HG03159 (cell line): ENCODE measurements at regions not wholly inside any gene's neighbourhood (a gene's known extent, or its start where the extent isn't known, plus 50 kb on each side); places are given as distances from the start of the nearest gene placed in this dataset.
"Not testable (repeated sequence)": the region's sequence is repeated elsewhere in the genome, so short reads cannot be mapped to it uniquely, and the experiment has no call there.

ENCODE experiments used
- ATAC-seq: cut with Tn5 transposase; IDR thresholded peaks from one replicate; pipeline ENCODE4 v1.9.1; 2021; ENCODE audit warnings: mild to moderate bottlenecking, moderate library complexity; ENCODE audit not compliant: unreplicated experiment

DNA sequence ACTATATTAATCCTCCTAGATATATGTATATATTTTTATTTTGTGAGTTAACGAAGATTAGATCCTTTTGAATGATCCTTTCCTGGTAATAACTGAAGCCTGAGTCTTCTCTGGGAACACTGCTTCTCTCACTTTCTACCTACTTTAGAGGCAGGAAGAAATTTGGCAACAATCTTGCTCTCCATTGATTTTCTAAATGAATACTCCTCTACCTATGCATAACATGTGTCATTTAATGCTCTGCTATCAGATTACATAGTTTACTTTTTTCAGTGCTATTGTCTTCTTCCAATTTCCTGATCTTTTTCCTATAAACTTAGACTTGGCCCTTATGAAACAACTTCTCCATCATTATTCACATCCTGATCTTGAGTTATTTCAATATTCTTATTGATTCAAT is 60.4 kb upstream of the PDHA2 start:
- no peak for ATAC-seq

DNA sequence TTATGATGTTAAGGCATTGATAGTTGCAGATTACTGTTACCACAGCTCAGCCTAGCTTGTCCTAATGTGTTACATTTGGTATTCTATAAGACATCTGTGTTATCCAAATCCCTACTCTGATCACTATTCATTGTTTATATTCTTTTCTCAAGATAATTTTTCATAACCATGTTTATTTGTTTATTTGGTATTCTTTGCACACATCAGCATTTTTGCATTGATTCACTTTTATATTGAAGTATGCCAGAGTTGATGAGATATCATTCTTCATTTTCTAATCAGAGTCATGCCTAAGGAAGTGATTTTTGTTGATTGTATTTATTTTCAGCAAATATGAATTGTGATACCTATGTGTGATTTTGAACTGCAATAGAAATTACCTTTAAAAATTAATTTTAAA is 61.2 kb upstream of the PDHA2 start:
- ATAC-seq, result no peak

DNA sequence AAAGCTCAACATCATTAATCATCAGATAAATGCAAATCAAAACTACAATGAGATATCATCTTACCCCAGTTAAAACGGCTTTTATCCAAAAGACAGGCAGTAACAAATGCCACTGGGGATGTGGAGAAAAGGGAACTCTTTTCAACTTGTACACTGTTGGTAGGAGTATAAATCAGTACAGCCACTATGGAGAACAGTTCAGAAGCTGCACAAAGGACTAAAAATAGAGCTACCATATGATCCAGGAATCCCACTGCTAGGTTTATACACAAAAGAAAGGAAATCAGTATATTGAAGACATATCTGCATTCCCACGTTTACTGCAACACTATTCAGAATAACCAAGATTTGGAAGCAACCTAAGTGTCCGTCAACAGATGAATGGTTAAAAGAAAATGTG is 69.3 kb upstream of the PDHA2 start:
- not testable (repeated sequence) for ATAC-seq

DNA sequence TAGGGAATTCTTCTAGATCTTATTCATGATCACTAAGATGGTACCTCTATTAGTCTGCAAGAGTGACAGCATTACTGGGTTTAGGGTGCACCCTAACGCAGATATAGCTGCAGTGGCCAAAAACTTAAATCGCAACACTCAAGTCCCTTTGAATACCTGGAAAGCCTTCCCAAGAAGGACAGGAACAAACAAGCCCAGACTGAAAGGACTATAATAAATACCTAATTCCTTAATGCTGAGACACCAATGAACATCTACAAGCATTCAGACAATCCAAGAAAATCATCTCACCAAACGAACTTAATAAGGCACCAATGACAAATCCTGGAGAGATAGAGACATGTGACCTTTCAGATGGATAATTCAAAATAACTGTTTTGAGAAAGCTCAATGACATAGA is 74.9 kb upstream of the PDHA2 start:
- no peak for ATAC-seq

DNA sequence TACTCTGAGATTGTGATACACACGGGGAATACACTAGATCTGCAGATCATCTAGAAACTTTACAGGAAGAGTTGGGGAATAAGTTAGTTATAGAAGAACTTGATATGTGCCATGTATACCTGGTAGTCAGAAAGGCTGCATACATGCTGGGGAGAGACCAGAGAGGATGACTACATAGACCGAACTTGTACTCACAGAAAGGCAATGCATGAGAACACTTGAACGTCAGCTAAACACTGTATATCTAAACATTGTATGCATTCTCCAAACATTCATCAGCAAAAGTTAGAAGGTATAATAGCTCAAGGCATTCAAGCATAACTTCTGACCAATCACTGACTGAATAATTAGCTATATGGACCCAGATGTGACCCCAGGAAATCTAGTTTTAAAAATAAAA is 78.0 kb upstream of the PDHA2 start:
- no peak for ATAC-seq

DNA sequence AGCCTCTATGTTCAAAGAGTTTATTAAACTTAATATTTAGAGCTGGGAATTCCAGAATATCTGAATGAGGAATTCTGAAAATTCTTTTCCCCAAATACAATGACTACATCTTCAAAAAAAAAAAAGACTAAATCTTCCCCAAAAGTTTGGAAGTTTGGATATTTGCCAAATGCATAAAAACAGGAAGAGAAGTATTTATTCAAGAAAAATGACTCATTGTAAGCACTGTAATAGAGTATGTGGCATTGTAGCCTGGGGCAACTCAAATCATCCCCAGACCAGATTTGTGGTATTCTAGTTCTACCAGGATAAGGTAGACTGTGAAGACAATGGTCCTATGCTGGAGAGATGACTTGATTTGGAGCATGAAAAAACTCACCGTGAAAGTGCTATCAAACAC is 78.5 kb upstream of the PDHA2 start:
- ATAC-seq, result no peak

DNA sequence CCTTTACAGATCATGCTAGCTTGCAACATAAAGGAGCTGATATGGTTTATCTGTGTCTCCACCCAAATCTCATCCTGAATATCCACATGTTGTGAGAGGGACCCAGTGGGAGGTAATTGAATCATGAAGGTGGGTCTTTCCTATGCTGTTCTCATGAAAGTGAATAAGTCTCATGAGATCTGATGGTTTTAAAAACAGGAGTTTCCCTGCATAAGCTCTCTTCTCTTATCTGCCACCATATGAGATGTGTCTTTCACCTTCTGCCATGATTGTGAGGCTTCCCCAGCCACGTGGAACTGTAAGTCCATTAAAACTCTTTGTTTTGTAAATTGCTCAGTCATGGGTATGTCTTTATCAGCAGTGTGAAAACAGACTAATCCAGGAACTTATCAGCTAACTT is 79.2 kb upstream of the PDHA2 start:
- ATAC-seq, result not testable (repeated sequence)

DNA sequence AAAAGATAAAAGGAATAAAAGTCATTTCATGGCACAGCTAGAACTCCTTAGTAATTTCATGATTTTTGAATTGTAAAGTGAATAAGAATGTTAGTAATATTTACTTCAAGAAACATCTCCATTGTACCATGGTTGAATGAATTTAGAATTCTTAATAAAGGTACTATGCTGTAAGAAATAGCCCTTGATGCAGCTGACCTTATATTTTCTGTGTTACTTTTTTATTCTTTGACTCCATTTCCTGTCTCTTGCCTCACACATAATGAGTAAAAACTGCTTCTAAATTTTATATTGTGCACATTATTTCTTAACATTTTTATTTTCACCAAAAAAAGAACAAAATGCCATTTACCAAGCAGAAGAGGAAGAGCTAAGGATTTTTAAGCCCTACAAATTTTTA is 81.9 kb upstream of the PDHA2 start:
- ATAC-seq, result no peak

DNA sequence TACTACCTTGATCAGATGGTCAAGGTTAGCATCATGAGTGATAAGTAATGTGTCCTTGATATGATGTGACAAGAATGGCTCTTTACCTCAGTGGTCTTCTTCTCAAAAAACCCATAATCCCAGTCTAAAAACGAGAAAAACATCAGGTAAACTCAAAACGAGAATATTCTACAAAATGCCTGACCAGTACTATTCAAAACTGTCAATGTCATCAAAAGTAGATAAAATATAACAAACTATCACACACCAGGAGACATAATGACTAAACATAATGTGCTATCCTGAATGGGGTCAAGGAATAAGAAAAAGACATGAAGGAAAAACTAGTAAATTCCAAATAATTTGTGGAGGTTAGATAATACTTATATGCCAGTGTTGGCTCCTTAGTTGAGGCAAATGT is 85.2 kb upstream of the PDHA2 start:
- ATAC-seq, result no peak

DNA sequence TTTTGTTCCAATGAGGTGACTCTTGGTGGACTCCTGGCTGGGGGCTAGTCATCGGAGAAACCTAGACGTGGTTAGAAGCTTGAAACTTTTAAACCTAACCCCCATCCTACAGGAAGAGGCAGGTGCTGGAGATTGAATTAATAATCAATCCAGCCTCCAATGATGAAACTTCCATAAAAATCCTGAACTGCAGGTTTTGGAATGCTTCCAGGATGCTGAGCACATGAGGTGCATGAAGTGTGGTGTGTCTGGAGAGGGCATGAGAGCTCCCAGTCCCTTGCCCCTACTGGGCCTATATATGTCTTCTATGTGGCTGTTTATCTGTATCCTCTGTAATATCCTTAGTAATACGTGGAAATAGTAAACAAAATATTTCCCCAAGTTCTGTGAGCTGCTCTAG is 90.7 kb upstream of the PDHA2 start:
- ATAC-seq, result no peak

DNA sequence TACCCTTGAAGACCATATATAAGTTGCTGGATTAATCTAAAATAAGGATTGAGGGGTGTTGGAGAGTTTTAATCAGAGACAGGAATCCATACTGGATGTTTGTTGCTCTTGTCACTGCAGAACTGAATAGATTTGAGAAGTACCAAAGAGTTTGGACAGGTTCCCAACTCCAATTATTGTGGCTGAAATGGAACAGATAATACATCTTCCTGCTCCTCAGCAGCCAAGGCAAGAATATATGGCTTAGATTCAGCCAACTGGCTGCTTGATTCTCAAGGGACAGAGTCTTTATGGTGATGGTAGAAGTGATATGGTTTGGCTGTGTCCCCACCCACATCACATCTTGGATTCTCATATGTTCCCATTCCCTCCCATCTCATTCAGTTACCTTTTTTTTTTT is 97.0 kb upstream of the PDHA2 start:
- ATAC-seq, result no peak

DNA sequence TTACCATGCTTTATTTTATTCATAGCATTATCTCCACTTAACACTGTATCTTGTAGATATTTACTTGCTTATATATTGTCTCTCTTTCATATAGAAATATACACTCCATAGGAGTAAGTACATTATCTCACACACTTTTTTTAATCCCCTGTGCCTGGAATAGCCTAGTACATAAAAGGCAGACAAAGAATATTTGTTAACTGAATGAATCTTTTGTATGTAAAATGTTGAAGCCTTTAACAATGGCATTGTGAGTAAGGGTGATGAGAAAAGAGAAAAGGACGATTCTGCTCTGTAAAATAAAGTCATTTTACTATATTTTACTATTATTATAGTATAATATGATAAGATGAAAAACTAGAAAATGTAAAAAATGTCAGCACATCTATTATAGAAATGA is 97.7 kb upstream of the PDHA2 start:
- no peak for ATAC-seq

DNA sequence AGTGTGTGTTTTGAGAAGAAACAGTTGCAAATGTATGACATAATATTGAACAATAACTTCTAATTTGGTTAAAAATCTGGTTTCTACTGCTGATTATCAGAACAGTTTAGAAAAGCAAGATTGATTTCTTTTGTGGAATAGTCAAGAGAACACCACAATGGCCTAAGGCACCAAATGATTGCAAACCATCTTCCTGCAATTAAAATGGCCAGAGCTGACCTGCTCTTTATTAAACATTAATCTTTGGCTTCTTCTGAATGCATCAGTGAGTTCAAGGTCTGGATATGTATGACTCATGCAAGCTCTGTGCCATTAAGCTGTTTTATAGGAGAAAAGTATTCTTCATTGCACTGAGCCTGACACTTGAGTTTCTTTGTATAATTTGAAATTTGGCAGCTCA is 107.8 kb upstream of the PDHA2 start:
- no peak for ATAC-seq

DNA sequence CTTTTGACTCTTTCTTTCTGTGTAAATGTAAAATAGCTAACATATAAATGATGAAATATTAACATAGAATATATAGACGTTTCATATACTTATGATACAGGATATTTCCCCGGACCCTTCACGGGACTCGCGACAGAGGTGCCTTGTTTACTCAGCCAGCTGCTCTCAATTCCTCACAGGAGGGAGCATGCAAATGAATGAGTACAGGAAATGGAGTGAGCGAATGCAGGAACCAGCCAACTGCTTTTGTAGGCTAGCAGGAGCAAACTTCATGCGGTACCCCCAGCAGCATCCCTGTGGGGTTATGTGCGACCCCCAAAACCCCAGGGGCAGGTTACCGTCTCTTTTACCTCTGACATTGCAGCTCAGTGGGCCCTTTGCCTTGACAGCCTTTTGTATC is 110.3 kb upstream of the PDHA2 start:
- ATAC-seq, result no peak

DNA sequence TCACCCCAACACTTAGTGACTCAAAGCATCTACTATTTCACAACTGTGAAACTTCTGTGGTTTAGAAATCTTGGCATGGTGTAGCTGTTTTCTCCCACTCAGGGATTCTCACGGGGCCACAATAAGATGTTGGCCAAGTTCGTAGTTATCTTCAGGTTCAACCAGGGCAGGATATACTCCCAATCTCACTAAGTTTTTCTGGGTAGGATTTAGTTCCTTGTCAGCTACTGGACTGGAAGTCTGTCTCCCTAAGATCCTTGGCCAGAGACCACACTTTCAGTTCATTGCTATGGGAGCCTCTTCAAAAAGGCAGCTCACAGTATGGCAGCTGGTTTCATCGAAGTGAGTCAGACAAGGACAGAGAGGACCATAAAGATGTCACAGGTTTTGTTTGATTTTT is 111.7 kb upstream of the PDHA2 start:
- no peak for ATAC-seq

DNA sequence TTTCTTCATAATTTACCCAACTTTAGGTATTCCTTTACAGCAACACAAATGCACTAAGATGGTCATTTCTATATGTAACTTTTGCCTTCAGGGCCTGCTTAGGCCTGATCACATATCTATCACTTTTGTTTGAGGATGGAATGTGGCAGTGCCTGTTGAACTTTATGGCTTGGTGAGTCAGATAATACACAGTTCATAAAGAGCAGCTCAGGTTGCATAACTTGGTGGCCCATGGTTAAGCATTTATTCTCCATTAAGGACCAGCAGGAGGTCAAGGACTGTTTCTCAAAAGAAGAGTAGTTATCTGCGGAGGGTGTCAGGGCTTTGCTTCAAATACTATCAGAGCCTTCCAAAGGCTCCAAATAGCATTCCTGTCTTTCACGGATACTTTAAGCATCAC is 124.1 kb upstream of the PDHA2 start:
- ATAC-seq, result no peak

DNA sequence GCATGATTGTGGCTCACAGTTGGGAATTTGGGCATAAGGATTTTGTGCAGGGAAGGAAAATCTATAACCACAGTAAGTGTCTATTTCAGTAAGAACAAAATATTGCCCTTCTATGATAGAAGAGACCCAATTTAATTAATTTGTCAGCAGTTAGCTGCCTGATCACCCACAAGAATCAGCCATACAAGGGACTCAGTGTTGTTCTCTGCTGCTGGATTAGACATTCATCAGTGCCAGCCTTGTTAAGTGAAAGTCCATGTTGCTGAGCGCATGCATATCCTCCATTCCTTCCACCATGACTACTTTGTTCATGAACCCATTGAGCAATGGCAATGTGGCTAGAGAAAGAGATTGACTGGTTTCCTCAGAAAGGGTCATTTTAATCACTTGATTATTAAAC is 125.3 kb upstream of the PDHA2 start:
- no peak for ATAC-seq

DNA sequence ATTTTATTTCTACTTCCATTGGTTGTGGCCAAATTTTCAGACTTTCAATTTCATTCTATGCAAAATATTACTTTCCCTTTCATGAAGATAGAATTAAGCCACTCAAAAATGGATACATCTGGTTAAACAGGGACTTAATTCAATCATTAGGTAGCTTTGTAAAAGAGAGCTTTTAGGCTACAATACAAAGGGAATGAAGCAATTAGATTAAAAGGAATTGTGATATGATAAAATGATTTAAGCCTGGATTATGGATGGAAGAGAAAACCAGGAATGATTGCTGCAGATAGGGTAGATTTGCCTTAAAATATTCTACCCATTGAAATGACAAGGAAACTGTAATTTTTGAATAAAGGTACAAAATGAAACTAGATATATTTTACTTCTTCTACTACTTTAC is 134.6 kb upstream of the PDHA2 start:
- no peak for ATAC-seq

DNA sequence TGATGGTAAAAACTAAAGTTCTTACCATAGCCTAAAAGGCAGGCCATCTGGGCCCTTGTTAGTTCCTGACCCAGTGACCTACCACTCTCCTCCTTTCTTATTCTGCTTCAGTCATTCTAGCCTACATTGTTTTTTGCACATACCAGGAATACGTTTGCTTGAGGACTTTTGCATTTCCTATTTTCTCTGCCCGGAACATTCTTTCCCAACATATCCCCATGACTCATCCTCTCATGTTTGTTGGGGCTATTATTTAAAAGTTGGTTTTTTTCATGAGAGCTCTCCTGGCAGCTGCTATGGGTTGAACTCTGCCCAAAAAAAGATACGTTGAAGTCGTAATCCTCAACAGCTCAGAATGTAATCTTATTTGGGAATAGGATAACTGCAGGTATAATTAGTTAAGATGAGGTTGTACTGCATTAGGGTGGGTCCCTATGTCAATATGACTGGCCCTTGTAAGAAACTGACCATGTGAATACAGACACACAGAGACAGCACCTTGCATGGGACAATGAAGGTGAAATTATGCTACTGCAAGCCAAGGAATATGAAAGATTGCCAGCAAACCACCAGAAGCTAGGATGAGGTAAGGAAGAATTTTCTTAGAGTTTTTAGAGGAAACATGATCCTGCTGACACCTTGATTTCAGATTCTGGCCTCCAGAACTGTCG is 138.3 kb upstream of the PDHA2 start:
- ATAC-seq, result no peak

DNA sequence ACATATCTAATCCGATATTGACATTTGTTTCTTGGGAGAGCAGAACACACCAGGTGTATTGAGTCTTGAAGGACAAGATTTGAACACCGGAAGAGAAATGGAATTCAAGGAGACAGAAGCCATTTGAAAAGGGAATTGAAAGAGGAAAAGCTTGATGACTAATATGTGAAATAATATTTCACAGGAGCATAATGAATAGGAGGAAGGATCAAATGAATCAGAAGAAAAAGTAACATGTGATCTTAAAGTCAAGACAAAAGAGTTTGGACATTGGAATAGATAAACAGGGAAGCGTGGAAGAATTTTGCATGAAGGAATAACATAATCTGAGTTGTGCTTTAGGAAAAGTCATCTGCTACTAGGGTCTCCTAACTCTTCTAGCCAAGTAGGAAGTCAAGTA is 145.5 kb upstream of the PDHA2 start:
- no peak for ATAC-seq

DNA sequence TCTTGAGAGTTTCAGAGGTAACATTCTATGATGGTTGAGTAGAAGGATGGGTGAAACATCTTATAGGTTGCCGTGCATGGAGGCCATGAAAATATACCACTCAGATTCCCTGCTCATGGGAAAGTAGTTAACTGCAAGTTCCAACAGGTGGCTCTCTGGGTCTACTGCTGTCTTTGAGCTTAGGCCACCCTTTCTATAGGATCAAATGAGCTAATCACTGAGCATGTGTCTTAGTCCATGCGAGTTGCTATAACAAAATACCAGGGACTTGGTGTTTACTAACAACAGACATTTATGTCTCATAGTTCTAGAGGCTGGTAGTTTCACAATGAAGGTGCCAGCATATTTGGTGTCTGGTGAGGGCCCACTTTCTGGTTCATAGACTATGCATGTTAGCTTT is 144.8 kb upstream of the UNC5C start:
- no peak for ATAC-seq

DNA sequence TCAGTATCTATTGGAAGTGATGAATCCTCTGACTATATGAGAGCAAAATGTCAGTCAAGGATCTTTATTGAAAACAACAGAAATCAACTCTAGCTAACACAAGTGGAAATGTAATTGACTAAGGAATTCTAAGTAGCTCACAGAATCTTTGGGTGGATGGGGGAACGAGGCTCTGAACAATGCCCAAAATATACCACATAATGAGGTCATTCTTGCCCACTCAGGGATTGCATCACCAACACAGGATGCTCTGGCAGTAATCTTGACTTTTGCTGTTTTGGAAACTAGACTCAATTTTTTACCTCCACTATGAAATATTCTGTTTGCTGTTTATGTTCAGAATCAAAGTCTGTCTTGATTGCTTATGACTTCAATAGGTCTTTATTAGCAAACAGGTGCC is 127.4 kb upstream of the UNC5C start:
- ATAC-seq, result no peak

DNA sequence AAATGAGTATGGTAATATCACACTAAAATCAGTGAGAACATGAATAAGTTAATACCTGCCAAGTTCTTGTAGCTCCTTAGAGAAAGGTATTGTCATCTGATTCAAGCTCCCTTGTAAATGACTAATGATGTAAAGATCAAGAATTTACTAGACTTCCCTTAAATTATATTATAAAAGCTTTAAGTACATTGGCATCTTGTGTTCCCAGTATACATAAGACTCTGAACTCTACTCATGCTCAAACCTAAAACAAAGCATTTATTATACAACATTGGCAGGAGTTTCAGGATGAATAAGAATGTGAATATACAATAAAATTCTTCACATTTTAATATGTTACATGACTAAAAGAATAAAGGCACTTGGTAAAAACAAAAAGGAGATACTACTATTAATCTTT is 126.8 kb upstream of the UNC5C start:
- no peak for ATAC-seq

DNA sequence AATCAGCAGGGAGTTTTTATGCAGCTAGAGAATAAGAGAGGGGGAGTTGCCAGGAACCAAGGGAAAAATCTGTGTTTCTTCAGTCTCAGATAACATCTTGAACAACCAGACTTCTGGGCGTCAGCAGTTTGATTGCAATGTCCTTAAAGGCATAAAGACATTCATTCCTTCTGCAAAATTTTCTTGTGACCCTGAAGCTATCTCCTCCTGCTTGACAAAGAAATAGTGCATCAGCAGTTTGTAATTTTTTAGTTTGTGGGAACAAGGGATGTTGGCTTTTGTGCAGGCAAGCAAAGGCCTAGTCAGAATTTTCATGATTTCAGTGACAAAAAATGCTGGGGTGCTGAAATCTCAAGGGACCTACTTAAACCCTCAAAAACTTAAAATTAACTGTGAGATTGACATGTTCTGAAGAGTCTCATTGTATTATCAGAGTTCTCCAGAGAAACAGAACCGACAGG is 125.8 kb upstream of the UNC5C start:
- no peak for ATAC-seq
